EH (cell line): ENCODE measurements at regions not wholly inside any gene's neighbourhood (a gene's known extent, or its start where the extent isn't known, plus 50 kb on each side); places are given as distances from the start of the nearest gene placed in this dataset.
"Not testable (repeated sequence)": the region's sequence is repeated elsewhere in the genome, so short reads cannot be mapped to it uniquely, and the experiment has no call there.

Experiments
- DNase-seq: peaks from one replicate; pipeline ENCODE4 v3.0.0-alpha.2; 2015; ENCODE audit warnings: low read depth

DNA sequence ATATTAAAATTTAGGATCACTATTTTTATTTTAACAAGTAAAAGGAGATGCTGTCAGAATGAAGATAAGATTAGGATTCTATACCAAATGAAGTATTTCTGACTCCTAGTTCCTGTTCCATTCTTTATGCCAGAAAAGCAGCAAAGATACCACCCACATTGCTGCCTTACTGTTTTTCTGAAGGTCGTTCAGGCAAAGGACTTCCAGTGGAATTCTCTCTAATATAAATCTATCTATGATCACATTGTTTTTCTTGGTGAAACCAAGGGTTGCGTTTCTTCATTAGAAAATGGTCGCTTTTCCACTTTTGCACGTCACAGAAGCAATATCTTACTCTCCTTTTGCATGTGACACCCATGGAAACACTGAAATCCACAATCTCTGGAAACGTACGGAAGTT, 594.8 kb upstream of the ADGRL2 start:
- DNase-seq = no peak

DNA sequence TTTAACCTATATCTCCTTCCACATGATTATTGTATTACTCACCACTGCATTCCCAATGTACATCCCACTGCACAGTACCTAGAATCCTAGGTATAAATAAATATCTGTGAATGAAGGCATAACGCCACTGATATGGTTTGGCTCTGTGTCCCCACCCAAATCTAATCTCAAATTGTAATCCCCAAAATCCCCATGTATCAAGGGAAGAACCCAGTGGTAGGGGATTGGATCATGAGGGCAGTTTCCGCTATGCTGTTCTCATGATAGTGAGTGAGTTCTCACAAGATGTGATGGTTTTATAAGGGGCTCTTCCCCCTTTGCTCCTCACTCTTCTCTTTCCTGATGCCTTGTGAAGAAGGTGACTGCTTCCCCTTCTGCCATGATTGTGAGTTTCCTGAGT, 599.0 kb upstream of the ADGRL2 start:
- DNase-seq = no peak

DNA sequence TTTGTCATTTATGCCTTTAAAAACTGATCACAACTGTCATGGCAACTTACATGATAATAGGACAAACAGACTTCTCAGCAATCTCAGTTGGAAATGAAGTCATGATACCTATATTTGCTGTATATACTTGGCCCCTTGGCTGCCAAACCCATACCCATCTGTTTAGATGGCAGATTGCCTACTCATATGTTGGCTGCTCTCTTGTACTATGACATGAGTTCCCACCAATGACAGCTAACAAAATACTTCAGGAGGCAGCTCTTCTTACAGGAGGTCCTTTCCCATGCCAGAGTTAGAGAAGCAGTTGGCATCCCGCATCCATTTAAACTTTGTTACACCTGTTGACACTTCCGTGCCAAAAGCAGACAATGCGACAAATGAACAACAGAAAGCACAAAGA, 603.1 kb upstream of the ADGRL2 start:
- DNase-seq = no peak

DNA sequence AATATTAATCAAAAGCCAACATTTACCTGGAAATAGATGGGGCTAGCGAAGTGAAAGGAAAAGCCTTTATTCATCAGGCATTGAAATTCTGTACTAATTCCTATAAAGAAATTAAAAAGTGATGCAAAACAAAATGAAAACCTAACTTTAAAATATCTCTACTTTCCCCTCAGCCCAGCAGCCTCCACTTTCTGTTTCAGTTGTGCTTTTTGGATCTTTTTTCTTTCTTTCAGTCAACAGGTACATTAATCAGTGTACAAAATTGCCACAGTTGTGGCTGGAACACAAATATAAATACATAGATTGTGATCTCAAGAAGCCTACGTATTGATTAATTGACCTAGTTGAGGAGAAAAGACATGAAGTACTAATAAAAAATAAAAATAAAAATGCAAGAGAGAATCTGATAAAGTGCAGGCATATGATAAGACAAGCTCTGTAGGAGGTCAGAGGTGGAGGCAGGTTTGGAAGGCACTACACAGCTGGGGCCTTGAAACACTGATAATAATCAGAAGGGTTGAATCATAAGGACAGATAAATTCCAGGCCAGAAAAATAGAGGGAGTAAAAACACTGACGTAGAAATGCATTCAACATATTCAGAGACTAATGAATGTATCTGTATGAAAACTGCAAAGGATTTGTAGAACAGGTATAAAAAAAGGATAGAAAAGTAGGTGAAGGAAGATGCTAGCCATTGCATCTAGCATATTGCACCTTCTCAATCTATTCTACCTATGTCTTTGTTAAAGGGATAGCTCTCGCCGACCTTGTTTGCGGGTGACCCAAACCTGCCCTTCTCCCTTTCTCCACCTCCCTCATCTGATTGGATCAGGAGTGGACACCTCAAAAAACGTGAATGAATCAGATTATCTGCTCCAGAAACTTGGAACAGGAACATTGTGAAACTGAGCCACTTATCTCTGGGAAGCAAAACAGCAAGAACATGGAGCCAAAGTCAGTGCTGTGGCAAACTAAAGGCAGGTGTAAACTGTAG, 607.8 kb upstream of the ADGRL2 start:
- no peak for DNase-seq

DNA sequence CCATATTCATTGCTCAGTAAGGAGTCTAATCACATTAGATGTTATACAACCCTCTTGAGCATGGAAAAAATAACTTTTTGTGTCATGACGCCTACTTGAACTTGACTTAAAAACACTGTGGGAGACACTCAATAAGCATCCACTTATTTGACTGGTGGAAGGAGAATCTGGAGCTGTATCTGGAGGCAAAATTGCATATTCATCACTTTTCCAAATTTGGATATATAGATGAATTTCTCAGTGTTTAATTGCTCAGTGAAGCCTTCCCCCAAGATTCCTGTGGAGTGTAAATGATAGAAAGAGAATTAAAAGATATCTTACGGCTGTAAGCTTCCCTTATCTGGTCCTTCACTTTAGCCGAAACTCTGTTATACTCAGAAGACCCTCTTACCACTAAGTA, 610.7 kb upstream of the ADGRL2 start:
- DNase-seq = no peak

DNA sequence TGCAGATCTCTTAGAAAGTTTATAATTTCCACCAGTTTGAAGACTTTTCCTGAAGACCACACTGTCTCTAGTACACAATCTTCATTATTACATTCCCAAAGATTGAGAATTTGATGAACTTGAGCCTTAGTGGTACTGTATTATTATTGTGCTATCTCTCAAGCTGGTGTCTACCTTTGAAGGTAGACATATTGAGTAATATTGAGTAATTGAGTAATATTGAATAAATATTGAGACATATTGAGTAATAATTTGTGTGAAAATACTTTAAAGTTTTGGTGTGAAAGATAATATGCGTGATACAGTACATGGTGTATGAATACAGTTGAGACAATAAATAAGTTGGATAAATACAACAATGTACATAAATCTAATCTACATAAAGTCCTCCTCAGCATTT, 613.1 kb upstream of the ADGRL2 start:
- no peak for DNase-seq

DNA sequence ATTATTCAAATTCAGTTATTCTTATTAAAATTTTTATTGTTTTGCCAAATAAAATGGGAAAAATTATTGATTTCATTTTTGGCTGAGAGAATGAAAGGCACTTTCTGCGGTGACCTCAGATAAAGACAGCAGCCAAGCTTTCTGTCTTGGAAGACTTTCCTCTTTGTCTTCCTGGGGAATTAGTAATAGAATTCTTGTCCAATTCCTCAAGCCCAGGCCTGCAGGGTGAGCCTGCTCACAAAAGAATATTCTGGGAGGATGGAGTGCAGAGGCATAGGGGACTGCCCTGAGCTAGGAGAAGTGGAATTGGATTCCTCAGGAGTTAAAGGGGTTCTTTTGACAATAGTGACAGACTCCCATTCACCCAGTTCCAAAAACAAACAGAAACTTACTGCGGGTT, 614.5 kb upstream of the ADGRL2 start:
- DNase-seq = no peak

DNA sequence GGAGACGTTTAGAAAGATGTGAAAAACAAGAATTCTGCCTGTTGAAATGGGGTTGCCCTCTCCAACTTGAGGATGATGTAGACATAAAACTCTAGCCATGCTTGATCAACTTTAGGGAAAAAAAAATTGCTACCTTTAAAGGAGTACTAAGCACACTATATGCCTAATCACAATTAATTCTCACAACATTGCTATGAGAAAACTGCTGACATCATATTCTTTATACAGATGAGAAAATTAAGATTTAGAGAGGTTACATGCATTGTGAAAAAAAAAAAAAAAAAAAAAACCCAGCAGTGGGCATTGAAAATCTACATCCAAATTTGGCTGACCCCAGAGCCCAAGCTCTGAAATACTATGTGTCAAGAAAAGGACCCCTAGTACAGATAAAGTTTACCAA, 617.2 kb upstream of the ADGRL2 start:
- DNase-seq = no peak

DNA sequence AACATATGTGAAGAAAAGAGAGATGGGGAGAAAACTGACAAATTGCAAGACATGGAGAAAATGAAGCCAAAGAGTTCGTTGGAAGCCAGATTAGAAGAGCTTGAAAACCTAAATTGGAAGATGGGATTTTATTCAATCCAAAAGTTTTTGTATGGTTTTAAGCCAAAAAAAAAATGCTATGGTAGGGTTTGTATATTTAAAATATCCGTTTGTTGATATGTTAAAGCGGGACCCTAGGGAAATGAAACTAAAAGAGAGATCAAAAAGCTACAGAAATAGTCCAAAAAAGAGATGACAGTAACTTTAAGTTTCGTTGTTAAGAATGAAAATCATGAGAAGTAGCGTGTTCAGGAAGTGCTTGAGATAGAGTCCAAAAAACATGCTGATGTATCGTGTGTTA, 617.7 kb upstream of the ADGRL2 start:
- no peak for DNase-seq

DNA sequence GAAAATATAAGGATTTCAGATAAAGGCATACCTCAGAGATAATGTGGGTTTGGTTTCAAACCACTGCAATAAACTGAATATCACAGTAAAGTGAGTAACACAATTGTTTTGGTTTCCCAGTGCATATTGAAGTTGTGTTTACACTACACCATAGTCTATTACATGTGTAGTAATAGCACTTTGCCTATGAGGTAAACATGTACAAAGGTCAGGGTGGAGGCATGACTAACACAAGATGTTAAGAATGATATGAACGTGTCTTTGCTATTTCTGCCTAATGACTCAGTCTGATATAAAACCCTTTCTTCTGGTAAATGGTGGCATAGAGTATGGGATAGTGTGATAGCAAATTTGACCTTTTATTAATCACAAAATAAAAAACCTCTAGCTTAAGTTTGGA, 621.5 kb upstream of the ADGRL2 start:
- peak; percentile 89 for DNase-seq

DNA sequence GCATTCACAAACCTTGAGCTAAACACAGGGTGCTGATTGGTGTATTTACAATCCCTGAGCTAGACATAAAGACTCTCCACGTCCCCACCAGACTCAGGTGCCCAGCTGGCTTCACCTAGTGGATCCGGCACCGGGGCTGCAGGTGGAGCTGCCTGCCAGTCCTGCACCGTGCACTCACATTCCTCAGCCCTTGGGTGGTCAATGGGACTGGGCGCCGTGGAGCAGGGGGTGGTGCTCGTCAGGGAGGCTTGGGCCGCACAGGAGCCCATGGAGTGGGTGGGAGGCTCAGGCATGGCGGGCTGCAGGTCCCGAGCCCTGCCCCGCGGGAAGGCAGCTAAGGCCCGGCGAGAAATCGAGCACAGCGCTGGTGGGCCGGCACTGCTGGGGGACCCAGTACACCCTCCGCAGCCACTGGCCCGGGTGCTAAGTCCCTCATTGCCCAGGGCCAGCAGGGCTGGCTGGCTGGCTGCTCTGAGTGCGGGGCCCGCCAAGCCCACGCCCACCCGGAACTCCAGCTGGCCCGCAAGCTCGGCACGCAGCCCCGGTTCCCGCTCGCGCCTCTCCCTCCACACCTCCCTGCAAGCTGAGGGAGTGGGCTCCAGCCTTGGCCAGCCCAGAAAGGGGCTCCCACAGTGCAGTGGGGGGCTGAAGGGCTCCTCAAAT, 622.2 kb upstream of the ADGRL2 start:
- not testable (repeated sequence) for DNase-seq

DNA sequence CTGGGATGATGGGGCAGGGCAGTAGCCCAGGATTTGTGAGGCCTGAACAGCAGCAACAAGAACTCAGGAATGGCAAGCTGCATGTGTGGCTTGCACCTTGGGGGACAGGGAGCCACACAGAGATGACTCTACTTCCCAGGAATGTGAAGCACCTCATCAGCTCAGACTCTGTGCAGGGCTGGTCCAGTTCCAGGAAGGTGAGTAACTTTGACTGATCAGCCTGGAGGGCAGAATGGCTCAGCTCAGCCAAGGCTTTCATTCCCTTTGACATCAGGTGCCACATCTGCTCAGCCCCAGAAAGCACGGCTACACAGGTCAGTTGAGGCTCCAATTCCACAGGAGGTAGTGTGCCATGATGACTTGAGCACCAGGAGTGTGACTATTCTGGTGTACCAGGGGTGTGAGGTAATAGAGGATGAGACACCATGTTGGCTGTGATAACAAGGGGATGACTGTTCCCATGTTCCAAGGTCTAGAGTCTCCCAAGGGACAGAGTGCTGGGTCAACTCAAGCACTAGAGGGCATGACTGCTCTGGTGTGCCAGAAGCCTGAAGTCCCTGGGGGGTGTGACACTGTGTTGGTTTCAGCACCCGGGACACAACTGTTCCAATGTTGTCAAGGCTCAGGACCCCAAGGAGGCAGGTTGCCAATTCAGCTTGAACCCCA, 625.8 kb upstream of the ADGRL2 start:
- DNase-seq = peak; percentile 63

DNA sequence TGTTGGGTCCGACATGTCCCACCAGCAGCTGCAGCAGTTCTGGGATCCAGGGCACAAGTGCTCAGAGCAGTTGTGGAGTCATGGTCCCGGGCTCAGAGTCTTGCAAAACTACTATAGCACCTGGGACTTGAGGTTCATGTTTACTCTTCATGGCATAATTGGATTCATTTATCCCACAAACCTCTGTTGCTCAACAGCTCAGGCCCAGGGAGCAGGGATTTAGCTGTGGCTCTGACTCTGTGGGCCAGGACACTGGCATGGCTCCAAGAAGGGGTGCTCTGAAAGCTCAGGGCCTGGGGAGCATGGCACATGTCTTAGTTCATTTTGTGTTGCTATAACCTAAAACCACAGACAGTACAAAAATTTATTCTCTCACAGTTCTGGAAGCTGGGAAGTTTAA, 626.7 kb upstream of the ADGRL2 start:
- DNase-seq = peak; percentile 43

DNA sequence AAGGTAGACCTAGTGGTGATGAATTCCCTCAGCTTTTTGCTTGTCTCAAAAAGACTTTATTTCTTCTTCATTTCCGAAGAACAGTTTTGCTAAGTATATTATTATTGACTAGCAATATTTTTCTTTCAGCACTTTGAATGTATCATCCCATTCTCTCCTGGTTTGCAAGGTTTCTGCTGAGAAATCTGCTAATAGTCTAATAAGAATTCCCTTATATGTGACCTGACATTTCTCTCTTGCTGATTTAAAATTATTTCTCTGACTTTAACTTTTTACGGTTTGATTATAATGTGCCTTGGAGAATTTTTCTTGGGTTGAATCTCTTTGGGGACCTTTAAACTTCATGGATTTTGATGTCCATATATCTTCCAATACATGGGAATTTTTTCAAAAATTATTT, 628.3 kb upstream of the ADGRL2 start:
- DNase-seq = no peak

DNA sequence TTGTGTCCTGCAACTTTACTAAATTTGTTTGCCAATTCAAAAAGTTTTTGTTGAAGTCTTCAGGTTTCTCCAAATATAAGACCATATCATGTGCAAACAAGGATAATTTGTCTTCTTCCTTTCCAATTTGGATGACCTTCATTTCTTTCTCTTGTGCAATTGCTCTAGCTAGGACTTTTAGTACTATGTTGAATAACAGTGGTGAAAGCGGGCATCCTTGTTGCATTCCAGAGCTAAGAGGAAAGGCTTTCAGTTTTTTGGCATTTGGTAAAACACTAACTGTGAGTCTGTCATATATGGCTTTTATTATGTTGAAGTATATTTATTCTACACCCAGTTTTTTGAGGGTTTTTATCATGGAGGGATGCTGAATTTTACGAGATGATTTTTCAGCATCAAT, 630.0 kb upstream of the ADGRL2 start:
- no peak for DNase-seq

DNA sequence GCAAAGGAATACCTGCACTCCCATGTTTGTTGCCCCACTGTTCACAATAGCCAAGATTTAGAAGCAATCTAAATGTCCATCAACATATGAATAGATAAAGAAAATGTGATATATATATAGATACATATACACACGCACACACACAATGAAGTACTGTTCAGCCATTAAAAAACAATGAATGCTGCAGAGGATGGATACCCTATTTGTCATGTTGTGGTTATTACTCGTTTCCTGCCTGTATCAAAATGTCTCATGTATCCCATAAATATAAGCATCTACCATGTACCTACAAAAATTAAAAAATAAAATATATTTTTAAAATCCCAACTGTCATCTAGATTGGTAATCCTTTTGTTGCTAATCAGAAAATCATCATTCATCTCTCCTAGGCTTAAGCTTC, 634.8 kb upstream of the ADGRL2 start:
- DNase-seq = peak; percentile 25

DNA sequence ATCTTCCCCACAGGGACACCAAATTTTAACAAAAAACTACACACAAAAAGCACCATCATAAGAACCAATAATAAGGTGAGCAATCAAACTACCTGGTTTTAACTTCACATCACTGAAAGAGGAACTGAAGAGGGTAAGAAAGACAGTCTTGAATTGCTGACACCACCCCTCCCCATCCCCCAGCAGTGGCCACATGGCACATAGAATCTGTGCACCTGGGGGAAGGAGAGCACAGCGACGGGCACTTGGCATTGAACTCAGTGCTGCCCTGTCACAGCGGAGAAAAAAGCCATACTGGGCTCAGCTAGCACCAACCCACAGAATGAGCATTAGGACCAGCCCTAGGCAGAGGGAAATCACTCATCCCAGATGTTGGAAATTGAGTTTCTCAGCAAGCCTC, 640.0 kb upstream of the ADGRL2 start:
- DNase-seq = no peak

DNA sequence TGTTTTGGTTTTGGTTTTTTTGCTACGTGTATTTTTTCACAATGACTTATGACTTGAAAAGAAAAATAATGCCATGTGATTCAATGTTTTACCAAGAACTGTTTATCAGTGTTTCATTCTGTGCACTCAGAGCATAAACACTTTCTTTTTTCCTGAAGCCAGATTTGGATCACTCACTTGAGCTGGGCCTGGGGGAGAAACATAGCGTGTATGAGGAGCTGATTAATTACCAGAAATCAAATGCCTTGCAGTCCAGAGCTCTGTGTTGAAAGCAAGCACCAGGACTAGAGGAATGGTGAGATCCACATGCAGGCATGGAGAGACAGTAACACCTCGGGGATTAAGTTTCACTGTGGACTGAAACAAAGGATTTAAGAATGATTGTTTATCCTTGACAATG, 642.1 kb upstream of the ADGRL2 start:
- peak; percentile 63 for DNase-seq

DNA sequence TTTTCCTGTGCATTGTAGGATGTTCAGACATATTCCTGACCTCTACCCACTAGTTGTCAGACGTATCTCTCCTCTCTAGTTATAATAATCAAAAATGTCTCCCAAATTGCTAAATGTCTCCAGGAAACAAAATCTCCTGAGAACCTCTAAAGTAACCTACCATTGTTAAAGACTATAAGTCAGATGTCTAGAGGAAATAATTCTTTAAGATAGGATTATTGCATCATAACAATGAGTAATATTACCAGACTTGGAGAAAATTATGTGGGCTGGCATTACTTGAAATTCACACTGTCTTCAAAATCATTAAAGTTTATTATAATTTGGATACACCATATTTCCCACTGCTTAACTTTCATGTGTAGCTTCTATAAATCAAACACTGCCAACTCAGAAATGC, 643.0 kb upstream of the ADGRL2 start:
- peak; percentile 6 for DNase-seq

DNA sequence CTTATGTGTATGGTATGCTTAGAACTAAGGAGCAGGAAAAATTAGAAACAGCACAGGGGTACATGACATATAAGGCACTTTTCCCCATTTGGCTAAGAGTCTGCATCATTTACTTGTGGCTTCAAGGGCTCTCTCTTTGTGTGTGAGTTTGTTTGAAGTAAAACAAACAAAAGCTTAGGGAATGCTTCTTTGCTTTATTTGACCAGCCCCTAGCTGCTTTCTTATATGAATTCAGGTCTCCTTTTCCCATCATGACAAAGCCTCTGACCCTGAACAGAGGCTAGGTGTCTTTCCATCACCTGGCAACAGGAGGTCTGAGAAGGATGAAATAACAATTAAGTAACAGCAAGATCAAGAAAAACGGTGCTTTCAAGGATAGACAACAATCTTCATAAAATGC, 643.8 kb upstream of the ADGRL2 start:
- DNase-seq = no peak

DNA sequence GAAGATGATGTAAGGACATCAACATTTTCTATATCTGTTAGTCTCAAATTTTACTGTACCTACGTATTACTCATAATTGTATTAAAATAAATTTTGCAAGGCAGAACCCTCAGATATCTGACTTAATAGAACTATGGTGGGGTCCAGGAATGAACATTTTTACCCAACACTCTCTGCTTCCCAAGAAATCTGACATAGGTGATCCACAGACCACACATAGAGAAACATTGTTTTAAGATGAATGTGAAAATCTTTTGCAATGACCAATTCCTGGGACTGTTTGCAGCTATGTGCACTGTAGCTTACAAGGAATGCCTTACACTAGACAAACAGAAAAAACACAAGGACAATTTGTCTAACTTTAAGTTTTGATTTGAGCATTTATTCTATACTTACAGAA, 645.6 kb upstream of the ADGRL2 start:
- peak; percentile 74 for DNase-seq

DNA sequence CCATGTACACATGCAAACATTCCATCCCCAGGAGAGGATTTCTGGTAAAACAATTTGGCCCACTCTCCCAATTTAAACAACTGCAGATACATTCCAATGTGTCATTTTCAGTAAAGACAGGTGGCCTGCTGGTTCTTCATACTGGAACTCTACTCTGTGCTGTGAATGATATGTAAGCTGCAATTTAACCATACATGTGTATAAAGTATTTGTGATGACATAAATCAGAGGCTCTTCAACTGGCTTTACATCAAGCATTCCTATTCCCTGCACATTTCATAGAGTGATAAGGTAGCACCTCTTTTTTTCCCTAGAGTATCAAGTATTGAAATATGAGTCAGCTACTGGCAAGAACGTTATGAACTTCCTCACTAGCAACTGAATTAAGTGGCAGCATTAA, 649.5 kb upstream of the ADGRL2 start:
- peak; percentile 15 for DNase-seq
